H9 (cell line): ENCODE measurements at regions not wholly inside any gene's neighbourhood (a gene's known extent, or its start where the extent isn't known, plus 50 kb on each side); places are given as distances from the start of the nearest gene placed in this dataset.

ENCODE experiments used
- DNase-seq: peaks from one replicate; pipeline ENCODE4 v3.0.0-alpha.2; 2017
- H2AFZ ChIP-seq: one replicate; pipeline ENCODE4 v1.6.1; 2013; ENCODE audit warnings: mild to moderate bottlenecking, low read length, control low read depth, moderate library complexity
- H2AK5ac ChIP-seq: 2 replicates; pipeline ENCODE4 v1.6.1; 2013; ENCODE audit warnings: low read length, control low read depth, mixed read lengths; ENCODE audit not compliant: insufficient read length
- H2BK120ac ChIP-seq: one replicate; pipeline ENCODE4 v1.6.1; 2013; ENCODE audit warnings: low read depth, mild to moderate bottlenecking, low read length, control low read depth, inconsistent platforms; ENCODE audit not compliant: poor library complexity, severe bottlenecking
- H2BK12ac ChIP-seq: 2 replicates; pipeline ENCODE4 v1.6.1; 2013; ENCODE audit warnings: low read length, control low read depth, mixed read lengths, low read depth; ENCODE audit not compliant: insufficient read length
- H2BK15ac ChIP-seq: 2 replicates; pipeline ENCODE4 v1.6.1; 2013; ENCODE audit warnings: low read depth, low read length, control low read depth
- H2BK20ac ChIP-seq: one replicate; pipeline ENCODE4 v1.6.1; 2013; ENCODE audit warnings: low read depth, mild to moderate bottlenecking, low read length, control low read depth, inconsistent platforms; ENCODE audit not compliant: poor library complexity, severe bottlenecking
- H2BK5ac ChIP-seq: 2 replicates; pipeline ENCODE4 v1.6.1; 2013; ENCODE audit warnings: low read length, control low read depth, mixed read lengths; ENCODE audit not compliant: insufficient read length
- H3K14ac ChIP-seq: 2 replicates; pipeline ENCODE4 v1.6.1; 2013; ENCODE audit warnings: low read length, control low read depth; ENCODE audit not compliant: insufficient read depth
- H3K18ac ChIP-seq: 2 replicates; pipeline ENCODE4 v1.6.1; 2013; ENCODE audit warnings: low read depth, mild to moderate bottlenecking, mixed read lengths, low read length, control low read depth; ENCODE audit not compliant: insufficient read length
- H3K23ac ChIP-seq: 2 replicates; pipeline ENCODE4 v1.6.1; 2013; ENCODE audit warnings: low read length, control low read depth, mixed read lengths, low read depth; ENCODE audit not compliant: insufficient read length
- H3K23me2 ChIP-seq: 2 replicates; pipeline ENCODE4 v1.6.1; 2013; ENCODE audit warnings: low read depth, mild to moderate bottlenecking, mixed read lengths, low read length, control low read depth; ENCODE audit not compliant: insufficient read length, poor library complexity, severe bottlenecking
- H3K27ac ChIP-seq: 2 replicates; pipeline ENCODE4 v1.5.1; 2013; ENCODE audit warnings: low read length, control low read depth, mixed read lengths, low read depth; ENCODE audit not compliant: insufficient read length
- H3K27me3 ChIP-seq: 2 replicates; pipeline ENCODE4 v1.6.1; 2013; ENCODE audit warnings: low read length, control low read depth, inconsistent platforms; ENCODE audit not compliant: insufficient read depth
- H3K4ac ChIP-seq: 2 replicates; pipeline ENCODE4 v1.6.1; 2013; ENCODE audit warnings: low read depth, mild to moderate bottlenecking, control low read depth, inconsistent platforms, low read length, moderate library complexity
- H3K4me1 ChIP-seq: 2 replicates; pipeline ENCODE4 v1.6.1; 2013; ENCODE audit warnings: low read length, control low read depth, inconsistent platforms; ENCODE audit not compliant: insufficient read depth
- H3K4me2 ChIP-seq: 2 replicates; pipeline ENCODE4 v1.6.1; 2013; ENCODE audit warnings: low read length, control low read depth, mixed read lengths; ENCODE audit not compliant: insufficient read length, insufficient read depth
- H3K56ac ChIP-seq: 2 replicates; pipeline ENCODE4 v1.6.1; 2013; ENCODE audit warnings: low read depth, mild to moderate bottlenecking, mixed read lengths, low read length, control low read depth; ENCODE audit not compliant: insufficient read length
- H3K79me1 ChIP-seq: 2 replicates; pipeline ENCODE4 v1.6.1; 2013; ENCODE audit warnings: low read depth, mild to moderate bottlenecking, moderate library complexity, low read length, control low read depth, inconsistent platforms; ENCODE audit not compliant: insufficient read depth, poor library complexity, severe bottlenecking
- H3K79me2 ChIP-seq: 2 replicates; pipeline ENCODE4 v1.6.1; 2013; ENCODE audit warnings: low read length, control low read depth, inconsistent platforms; ENCODE audit not compliant: insufficient read depth
- H3K9ac ChIP-seq: 2 replicates; pipeline ENCODE4 v1.6.1; 2013; ENCODE audit warnings: low read length, control low read depth, mixed read lengths; ENCODE audit not compliant: insufficient read length; ENCODE audit errors: extremely low read depth
- H3K9me3 ChIP-seq: one replicate; pipeline ENCODE4 v1.6.1; 2013; ENCODE audit warnings: low read depth, low read length, inconsistent platforms; ENCODE audit not compliant: control insufficient read depth
- H3T11ph ChIP-seq: one replicate; pipeline ENCODE4 v1.6.1; 2013; ENCODE audit warnings: mild to moderate bottlenecking, low read length, control low read depth, inconsistent platforms
- H4K20me1 ChIP-seq: one replicate; pipeline ENCODE4 v1.6.1; 2013; ENCODE audit not compliant: control insufficient read depth, insufficient read length, insufficient read depth
- H4K5ac ChIP-seq: 2 replicates; pipeline ENCODE4 v1.6.1; 2013; ENCODE audit warnings: low read depth, mild to moderate bottlenecking, mixed read lengths, low read length, control low read depth; ENCODE audit not compliant: insufficient read length
- H4K8ac ChIP-seq: replicated peaks from 2 replicates; pipeline ENCODE4 v1.6.1; 2013; ENCODE audit warnings: low read length, control low read depth, mixed read lengths, low read depth; ENCODE audit not compliant: insufficient read length
- H4K91ac ChIP-seq: 2 replicates; pipeline ENCODE4 v1.6.1; 2013; ENCODE audit warnings: low read depth, mild to moderate bottlenecking, moderate library complexity, mixed read lengths, low read length, control low read depth; ENCODE audit not compliant: insufficient read length
- H3K27ac Mint-ChIP-seq, 3 experiments: 2 replicates in 2 of 3; 3 replicates in 1 of 3; pipeline ENCODE4 v1.8.0; 2020 to 2021; ENCODE audit warnings: mixed read lengths in 3 of 3, mild to moderate bottlenecking in 1 of 3, moderate library complexity in 1 of 3
- H3K27me3 Mint-ChIP-seq: 2 replicates; pipeline ENCODE4 v1.8.0; 2021; ENCODE audit warnings: low read depth, mild to moderate bottlenecking, moderate library complexity, mixed read lengths
- H3K36me3 Mint-ChIP-seq, 3 experiments: 2 replicates in 2 of 3; 3 replicates in 1 of 3; pipeline ENCODE4 v1.8.0; 2020 to 2021; ENCODE audit warnings: low read depth in 3 of 3, mixed read lengths in 3 of 3; ENCODE audit not compliant: insufficient read depth in 1 of 3
- H3K4me1 Mint-ChIP-seq, 2 experiments: 2 replicates each; pipeline ENCODE4 v1.8.0; 2020; ENCODE audit warnings: mixed read lengths in 2 of 2
- H3K4me3 Mint-ChIP-seq, 2 experiments: 2 replicates in 1 of 2; 3 replicates in 1 of 2; pipeline ENCODE4 v1.8.0; 2020 to 2021; ENCODE audit warnings: mild to moderate bottlenecking in 2 of 2, mixed read lengths in 2 of 2, moderate library complexity in 1 of 2
- H3K9me3 Mint-ChIP-seq, 2 experiments: 2 replicates in 1 of 2; 3 replicates in 1 of 2; pipeline ENCODE4 v1.8.0; 2020; ENCODE audit warnings: mild to moderate bottlenecking in 2 of 2, mixed read lengths in 2 of 2, moderate library complexity in 1 of 2
- whole genome bisulfite sequencing: extraction: QIAGEN DNeasy Blood & Tissue Kit; methylation state at CpG from one replicate; pipeline ENCODE4 v1.1.7; 2013; ENCODE audit warnings: missing lambda C conversion rate, low lambda C conversion rate, mixed read lengths; ENCODE audit not compliant: insufficient read length; ENCODE audit errors: extremely low coverage; 5-methylcytosine and 5-hydroxymethylcytosine counted together
- TF ChIP-seq, protein P1 (sequence below): fragments of 200-600 bp; sonication (generic); conservative IDR thresholded peaks from 3 replicates; pipeline ENCODE4 v1.8.0; 2021; ENCODE audit warnings: antibody characterized with exemption, mild to moderate bottlenecking

DNA sequence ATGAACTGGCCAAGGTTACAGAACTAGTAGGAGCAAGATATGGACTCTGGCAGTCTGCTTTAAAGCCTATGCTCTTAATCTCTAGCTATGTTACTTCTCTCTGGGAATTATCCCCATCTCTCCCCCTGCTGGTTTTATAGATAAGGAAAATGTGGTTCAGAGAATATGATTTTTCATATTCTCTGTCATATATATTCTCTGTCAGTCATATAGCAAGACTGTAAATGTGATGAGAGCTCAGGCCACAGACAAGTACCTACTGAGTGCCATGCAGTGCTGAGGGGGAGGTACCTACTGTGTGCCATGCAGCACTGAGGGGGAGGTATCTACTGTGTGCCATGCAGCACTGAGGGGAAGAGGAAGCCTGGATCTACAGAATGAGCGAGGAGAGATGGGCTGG, 220.3 kb upstream of the FGGY start:
- peak overlapping the region; percentile 27 for H3K18ac ChIP-seq
- H3K36me3 Mint-ChIP-seq = no peaks in the 10 kb centered on the region; a peak in 1 of 7 replicates
- no peak overlapping the region for H2BK5ac ChIP-seq
- no peak overlapping the region for H3K14ac ChIP-seq
- no peaks in the 10 kb centered on the region for H3K79me2 ChIP-seq
- no peak overlapping the region for H2AK5ac ChIP-seq
- H3T11ph ChIP-seq = no peak overlapping the region
- no peak overlapping the region for H3K56ac ChIP-seq
- peak overlapping the region; percentile 54 for H3K4me2 ChIP-seq
- H2BK12ac ChIP-seq = peak overlapping the region; percentile 40
- H2BK20ac ChIP-seq = no peak overlapping the region
- H3K23ac ChIP-seq = no peak overlapping the region
- H3K9ac ChIP-seq = no peak overlapping the region
- no peaks in the 10 kb centered on the region for H3K27me3 Mint-ChIP-seq
- H3K27ac ChIP-seq = peak overlapping the region; percentile 99
- no peak overlapping the region for H2BK120ac ChIP-seq
- no CpG with 5 or more reads among the region's 1 CpG for WGBS
- peaks cover 79 to 83% of the 10 kb centered on the region in 2 experiments for H3K4me1 Mint-ChIP-seq
- DNase-seq = no peak
- no peak overlapping the region for H2AFZ ChIP-seq
- no peaks in the 10 kb centered on the region for H3K79me1 ChIP-seq
- H3K27me3 ChIP-seq = no peaks in the 10 kb centered on the region
- H3K4me1 ChIP-seq = peaks cover 30% of the 10 kb centered on the region
- H4K5ac ChIP-seq = peak overlapping the region; percentile 16
- no peaks in the 10 kb centered on the region for H4K20me1 ChIP-seq
- H3K27ac Mint-ChIP-seq = peak overlapping the region; percentile 79 to 96 (median 89); a peak in 3 of 7 replicates
- H4K91ac ChIP-seq = peak overlapping the region; percentile 66
- H3K4me3 Mint-ChIP-seq = peak overlapping the region; percentile 11 to 60; a peak in 2 of 5 replicates
- H4K8ac ChIP-seq = peak overlapping the region; percentile 58
- H3K23me2 ChIP-seq = peaks cover 4% of the 10 kb centered on the region
- H3K9me3 Mint-ChIP-seq = no peaks in the 10 kb centered on the region
- no peaks in the 10 kb centered on the region for H3K9me3 ChIP-seq
- H3K4ac ChIP-seq = no peak overlapping the region
- TF ChIP-seq, protein P1, sequence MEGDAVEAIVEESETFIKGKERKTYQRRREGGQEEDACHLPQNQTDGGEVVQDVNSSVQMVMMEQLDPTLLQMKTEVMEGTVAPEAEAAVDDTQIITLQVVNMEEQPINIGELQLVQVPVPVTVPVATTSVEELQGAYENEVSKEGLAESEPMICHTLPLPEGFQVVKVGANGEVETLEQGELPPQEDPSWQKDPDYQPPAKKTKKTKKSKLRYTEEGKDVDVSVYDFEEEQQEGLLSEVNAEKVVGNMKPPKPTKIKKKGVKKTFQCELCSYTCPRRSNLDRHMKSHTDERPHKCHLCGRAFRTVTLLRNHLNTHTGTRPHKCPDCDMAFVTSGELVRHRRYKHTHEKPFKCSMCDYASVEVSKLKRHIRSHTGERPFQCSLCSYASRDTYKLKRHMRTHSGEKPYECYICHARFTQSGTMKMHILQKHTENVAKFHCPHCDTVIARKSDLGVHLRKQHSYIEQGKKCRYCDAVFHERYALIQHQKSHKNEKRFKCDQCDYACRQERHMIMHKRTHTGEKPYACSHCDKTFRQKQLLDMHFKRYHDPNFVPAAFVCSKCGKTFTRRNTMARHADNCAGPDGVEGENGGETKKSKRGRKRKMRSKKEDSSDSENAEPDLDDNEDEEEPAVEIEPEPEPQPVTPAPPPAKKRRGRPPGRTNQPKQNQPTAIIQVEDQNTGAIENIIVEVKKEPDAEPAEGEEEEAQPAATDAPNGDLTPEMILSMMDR = no peak
- no peak overlapping the region for H2BK15ac ChIP-seq
